Neural progenitor cell (in vitro differentiated cells): ENCODE measurements at regions not wholly inside any gene's neighbourhood (a gene's known extent, or its start where the extent isn't known, plus 50 kb on each side); places are given as distances from the start of the nearest gene placed in this dataset.

Source experiments
- CTCF ChIP-seq: fragments of 200-600 bp; sonication (generic); IDR thresholded peaks from 2 replicates; pipeline ENCODE4 v1.5.1; 2017; ENCODE audit warnings: antibody characterized with exemption, mild to moderate bottlenecking
- EZH2 ChIP-seq: fragments of 200-600 bp; sonication (generic); IDR thresholded peaks from 2 replicates; pipeline ENCODE4 v1.6.1; 2017; ENCODE audit warnings: antibody characterized with exemption, mild to moderate bottlenecking, moderate library complexity
- EZH2phosphoT487 ChIP-seq: fragments of 200-600 bp; sonication (generic); IDR thresholded peaks from 2 replicates; pipeline ENCODE4 v1.6.1; 2017; ENCODE audit warnings: antibody characterized with exemption

- TF ChIP-seq CTCF: no peak
- TF ChIP-seq EZH2: no peak
- no peak for TF ChIP-seq EZH2phosphoT487
Measured at GRCh38 chr5:158079097-158079496, 220.2 kb upstream of the CLINT1 start.
